H4 (cell line): ENCODE measurements at regions not wholly inside any gene's neighbourhood (a gene's known extent, or its start where the extent isn't known, plus 50 kb on each side); places are given as distances from the start of the nearest gene placed in this dataset.

Experiments used
- DNase-seq: peaks from one replicate; pipeline ENCODE4 v3.0.0-alpha.2; 2015; ENCODE audit warnings: low spot score

DNA sequence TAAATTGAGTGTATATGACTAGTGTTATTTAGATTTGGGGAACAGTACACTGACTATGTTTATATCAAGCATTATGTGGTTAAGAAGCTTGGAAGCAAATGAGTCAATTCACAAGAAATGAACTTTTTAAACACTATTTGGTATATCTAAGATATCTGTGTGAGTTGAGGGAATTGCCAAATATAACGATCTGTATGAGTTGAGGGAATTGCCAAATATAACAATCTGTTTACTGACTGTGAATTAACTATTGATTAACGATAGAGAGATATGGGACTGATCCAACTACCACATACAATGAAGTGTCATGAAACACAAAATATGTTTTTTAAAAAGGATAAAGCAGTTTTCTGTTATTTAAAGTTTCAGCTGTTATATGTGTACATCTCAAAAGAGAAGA is 301.4 kb downstream of the TENT4A start:
- DNase-seq = no peak

DNA sequence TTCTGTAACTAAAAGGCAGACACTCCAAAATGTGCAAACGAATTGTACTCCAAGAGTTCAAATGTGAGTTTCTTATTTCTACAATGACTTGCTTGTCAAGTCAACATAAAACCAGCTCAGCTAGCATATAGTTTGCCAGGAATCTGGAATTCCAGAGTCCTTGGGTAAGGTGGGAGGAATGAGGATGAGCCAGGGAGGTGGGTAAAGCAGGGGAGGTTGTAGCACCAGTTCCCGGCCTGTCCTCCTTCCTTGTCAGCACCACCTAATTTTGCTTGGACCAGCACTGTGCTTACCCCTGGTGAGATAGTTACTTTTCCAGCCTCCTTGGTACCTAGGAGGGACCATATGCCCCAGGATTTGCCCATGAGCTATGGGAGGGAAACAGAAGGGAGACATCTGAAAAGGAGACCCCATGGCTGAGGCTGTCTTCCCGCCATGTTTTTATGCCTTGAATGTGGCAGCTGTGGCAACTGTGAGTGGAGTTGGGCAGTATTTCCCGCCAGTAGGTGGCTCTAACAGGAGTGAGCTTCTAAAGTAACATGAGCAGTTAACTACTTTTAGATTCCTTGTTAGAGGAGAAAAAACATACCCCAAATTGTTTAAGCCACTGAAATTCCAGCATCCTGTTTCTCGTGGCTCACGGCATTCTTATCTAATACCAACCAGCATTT is 302.5 kb downstream of the TENT4A start:
- DNase-seq = no peak

DNA sequence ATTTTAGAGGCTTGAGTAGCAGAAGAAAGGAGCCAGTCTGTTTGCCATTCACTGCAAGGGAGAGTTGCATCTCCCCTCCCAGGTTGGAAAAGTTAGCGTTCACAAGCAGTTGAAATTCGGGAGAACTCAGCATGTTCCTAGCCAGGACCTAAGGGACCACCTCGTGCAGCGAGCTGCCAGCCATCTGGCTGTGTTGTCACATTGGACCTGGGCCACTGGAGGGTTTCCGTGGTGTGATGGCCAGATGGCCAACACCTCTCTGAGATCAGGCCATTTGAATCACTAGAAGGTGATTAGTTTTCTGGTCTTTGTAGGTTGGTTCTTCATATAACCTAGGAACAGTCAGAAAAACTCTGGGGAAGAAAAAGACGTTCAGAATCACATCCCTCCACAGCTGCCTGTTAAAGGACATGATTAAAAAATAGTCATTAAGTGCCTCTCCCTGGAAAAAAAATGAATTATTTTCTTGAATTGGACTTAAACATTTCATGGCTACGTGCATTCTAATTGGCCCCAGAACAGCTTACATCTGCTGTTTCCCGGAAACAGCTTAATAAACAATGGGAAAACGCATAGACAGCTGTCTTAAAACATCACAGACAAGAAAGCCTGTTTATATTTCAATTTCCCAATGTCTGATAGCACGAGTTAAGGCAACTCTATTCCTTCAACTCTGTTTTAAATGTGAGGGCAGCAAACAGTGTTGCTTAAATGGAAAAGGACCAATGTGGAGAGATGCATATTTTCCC is 303.9 kb downstream of the TENT4A start:
- DNase-seq = no peak

DNA sequence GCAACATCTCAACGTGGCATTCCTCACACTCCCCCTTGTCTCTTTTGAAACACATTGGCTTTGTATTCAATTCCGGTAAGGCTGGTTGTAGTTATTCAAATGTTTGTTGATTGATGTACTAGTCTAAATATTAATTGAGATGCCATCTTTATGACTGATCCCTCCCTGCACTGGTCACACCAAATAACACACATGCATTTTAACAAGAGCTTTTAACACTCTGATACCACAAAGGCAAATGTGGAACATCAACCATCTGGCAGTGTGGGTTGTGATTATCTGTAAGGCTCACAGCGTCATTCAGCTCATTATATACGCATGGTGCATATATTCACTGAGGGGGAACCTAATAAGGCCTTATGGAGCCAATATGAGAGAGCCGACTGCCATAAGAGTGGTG is 305.0 kb downstream of the TENT4A start:
- no peak for DNase-seq

DNA sequence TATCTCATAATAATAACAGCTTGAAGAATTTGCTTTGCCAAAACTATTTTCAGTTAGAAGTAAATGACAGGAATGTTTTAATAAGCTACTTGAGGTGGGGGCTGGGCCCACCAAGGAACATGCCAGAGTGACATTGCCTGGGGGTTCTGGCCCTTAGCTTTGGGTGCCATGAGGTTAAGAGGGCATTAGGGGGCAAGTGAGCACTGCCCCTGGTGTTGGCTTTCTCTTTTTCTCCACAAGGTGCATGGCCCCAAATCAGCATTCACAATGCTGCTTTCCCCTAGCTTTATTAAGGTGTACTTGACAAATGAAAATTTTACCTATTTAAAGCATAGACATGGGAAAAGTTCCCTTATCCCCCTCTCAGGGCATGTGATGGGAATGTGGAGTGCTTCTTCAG is 305.4 kb downstream of the TENT4A start:
- DNase-seq = no peak

DNA sequence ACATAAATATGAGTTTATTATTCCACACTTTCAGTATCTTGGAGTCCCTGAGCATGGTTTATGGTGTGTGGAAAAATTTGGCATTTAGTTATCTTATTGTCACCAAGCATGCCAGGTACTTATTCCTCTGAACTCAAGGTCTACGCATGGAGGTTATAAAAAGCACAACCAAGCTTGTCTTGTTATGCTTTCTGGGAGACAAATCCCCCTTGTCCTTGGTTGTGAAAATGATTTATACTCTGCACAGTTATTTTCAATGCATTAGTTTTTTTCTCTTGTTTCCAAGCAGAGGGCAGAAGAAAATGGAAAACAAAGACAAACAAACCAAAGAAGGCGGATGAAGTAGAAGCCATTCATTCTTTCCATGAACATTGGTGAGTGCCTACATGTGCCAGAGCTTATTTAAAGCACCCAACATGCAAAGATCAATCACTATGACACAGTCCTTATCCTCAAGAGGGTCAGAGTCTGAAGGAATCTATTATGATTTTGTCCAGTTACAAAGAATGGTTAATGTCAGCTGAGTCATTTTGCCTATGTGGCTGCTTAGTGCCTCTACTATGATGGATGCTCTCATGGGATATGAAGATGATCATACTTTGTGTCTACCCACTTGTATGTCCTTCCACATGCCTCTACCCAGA is 323.1 kb downstream of the TENT4A start:
- DNase-seq = no peak

DNA sequence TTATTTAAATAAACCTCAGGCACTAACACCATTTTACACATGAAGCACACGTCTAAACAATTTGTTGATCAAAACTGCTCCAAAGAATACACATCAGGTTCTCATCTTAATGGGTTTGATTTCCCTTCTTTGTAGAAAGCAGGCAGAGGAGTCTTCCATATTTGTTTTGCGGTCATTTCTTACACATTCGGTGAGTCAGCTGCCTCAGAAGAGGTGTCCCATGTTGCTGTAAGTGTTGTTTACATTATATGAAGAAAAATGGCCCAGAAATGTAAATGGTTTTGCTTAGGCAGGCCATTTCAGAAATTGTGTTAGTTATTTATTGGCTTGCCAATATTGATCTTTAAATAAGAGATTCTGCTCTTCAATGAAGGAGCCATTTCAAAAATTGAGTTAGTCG is 325.8 kb downstream of the TENT4A start:
- no peak for DNase-seq

DNA sequence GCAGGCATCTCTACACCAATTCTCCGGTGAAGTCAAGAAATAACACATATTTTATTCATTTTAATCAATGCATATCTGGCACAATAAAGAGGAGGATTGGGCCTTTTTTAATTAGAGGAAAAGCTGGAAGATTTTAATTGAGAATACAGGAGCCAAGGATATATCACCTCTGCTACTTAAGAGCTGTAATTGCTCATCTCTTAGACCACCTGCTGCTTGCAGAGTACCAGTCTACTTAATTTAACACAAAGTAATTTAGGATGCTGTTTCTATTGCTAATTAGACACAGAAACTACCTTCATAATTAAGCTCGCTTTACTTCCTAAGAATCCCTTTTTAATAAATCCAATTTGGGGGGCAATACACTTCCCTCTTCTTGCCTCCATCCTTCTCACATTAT is 326.9 kb downstream of the TENT4A start:
- DNase-seq = no peak

DNA sequence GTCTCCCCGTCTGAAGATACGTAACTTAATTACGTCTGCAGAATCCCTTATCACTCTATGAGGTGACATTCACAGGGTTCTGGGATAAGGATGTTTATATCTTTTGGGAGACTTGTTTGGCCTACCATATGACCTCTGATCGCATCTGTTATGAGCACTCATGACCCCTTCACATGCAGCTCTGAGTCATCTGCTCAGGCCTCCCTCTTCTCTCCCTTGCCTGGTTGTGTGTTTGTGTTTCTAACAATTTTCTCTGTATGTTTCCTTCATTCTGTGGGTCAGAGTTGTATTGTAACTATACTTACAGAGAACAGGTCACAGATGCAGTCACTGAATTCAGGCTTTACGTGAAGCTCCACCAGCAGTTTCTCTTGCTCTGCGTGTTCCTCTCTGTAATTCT is 330.6 kb downstream of the TENT4A start:
- DNase-seq = no peak

DNA sequence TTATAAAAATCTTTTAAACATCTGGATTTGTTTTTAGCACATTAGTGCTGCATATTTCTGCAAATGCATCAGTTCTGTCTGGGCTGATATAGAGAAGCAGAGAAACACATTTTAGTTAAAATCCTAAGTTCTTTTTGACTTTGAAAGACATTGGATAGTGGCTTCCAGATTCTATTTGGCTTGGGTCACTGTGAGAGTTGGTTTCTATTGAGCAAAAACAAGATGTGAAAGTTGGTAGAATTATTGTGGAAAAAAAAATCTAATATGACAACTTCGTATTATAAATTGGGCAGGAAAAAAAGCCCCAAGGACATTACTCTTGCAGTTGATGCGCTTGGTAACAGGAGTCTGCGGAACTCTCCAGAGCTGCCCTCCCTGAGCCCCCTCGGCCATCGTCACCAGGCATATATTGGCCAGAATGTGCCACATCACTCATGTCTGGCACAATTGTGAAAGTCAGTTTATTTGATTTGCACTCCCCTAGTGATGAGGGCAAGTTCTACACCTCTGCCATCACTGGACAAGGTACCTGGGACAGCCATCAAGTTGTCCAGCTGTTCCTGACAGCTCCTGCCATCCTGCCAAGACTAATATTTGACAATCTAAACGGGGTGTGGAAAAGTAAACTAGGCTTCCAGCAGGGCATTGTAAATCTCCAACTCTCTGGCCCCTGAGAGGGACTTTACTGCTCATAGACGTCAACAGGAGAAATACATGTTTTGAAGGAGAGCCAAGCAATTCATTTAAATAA is 334.5 kb downstream of the TENT4A start:
- no peak for DNase-seq

DNA sequence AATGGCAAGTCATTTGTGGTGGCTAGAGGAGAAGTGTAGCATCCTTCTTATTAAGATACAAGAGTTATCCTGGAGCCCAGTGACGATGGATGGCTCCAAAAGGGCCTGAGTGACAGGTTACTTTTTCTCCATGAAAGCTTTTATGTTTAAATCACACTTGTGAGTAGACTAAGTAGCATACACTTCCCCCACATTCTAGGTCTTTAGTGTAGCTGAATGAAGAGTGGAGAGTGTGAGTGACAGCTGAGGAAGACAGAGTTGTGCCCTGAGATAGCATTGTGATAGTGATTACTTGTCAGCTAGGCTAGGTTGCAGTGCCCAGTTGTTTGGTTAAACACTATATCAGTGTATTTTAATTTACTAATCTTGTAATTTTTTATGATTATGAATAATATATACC is 337.8 kb downstream of the TENT4A start:
- no peak for DNase-seq

DNA sequence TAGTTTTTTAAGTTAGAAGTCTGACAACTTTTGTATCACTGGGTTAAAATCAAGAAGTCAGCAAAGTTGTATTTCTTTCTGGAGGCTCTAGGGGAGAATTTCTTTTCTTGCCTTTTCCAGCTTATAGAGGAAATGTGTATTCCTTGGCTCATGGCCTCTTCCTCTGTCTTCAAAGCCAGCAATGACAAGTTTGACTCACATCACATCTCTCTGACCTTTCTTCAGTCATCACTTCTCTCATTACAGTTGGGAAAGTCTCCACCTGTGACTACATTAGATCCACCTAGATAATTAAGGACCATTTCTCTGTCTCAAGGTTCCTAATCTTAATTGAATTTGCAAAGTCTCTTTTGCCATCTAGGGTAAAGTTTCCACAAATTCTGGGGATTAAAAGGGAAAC is 339.9 kb downstream of the TENT4A start:
- DNase-seq = no peak

DNA sequence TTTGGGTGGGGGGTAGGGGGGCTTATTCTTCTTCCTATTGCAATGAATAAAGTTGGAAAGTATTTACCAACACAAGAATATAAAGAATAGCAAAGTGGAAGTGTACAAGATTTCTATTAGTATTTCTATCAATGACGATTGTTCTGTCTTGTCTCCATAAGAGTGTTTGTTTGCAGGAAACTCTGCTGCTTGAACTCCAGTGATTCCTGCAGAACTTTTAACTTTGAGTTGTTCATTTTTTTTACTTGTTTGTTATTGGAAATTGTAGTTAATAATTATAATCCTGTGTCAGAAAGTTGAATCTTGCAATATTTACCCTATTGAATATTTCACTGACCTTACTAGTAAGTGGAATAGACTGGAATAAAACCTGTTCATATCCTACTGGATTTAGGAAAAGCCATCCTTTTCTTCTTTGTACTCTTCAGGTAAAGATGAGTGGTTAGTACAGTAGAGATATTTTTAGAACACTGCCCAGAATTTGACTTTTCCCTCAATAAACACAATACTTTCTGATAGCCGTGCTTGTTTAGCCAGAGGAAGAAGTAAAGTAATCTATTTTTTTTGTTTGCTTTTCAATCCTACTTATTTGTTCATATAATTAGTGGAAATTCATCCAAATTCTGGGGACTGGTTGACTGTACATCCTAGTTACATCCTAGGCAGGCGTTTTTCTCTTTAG is 340.4 kb downstream of the TENT4A start:
- DNase-seq = no peak

DNA sequence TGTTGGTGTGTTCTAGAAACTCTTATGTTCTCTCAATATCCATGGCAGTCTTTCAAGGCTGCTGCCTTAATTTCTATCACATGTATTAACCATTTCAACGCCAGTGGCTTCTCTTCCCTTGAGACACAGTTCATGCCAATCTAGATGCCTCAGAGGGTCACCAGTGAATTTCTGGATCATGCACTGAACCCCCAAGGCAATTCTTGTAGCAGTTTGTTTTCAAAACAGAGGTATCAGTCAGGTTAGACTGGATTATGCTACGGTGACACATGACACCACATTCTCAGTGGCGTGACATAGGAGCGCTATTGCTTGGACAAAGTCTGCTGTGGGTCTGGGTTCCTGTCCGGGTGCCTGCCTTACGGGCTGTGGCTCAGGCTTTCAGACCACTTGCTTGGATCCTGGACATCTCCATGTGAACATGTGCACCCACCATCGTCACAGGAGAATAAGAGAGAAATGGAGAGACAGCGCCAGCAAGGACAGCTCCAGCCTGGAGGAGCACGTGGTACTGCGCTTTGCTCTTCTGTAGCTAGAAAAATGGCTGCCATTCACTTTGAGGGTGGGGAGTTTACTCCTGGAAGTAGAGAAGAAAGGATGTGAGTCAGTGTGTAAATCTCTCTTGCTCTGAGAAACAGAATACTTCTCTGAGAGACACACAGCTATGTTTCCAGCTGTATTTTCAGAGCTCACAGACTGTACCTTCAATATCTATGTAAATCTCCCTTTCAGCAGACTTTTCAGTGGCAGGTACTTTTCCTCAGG is 329.3 kb upstream of the ADCY2 start:
- DNase-seq = no peak

DNA sequence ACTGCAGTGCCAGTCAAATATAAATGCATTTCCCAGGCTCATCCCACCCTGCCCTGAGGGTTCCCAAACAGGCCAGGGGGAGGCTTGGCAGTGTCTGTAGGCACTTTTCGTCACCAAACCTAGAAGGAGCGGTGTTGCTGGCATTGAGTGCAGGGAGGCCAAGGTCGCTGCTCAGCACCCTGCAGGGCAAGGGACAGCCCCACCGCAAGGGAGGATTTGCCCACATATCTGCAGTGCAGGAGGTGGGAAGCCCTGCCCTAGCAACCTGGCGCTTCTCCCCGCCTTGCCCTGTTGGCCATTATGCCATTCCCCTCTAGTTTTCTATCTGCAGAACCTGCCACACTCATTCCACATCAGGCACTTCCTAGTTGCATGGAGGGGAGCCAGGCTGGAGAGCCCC is 327.8 kb upstream of the ADCY2 start:
- no peak for DNase-seq

DNA sequence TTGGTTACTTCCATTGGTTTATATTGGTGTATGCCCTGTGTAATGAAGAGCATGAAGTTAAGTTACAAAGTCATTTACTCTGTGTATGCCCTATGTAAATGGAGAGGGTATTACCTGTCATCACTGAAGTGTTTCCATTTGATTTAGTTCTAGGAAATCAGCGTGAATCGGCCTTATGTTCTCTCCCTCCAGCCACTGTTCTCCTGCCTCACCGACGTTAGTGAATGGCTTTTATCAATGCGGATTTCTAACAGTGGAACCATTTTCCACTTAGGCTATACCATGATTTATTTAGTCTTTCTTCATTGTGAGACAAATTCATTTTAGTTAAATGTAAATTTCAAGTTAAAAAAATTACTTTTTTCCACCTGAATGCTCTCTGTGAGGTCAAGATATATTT is 327.0 kb upstream of the ADCY2 start:
- DNase-seq = no peak

DNA sequence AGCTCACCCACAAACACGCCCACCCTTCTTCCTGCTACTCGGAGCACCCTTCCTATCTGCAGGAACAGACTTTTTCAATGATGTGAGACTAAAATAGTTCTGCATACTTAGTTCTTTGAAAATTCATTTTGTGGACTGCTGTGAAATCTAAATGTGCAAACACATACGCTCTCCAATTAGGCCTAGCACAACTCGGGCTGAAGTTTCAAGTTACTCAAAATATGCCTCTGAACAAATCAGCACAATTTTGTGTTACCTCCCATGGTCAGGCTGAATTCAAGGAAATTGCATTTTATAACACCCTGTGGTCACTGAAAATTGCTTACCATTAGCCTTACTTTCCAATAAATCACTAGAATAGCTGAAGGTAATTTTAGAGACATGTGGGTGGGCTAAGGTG is 323.8 kb upstream of the ADCY2 start:
- no peak for DNase-seq

DNA sequence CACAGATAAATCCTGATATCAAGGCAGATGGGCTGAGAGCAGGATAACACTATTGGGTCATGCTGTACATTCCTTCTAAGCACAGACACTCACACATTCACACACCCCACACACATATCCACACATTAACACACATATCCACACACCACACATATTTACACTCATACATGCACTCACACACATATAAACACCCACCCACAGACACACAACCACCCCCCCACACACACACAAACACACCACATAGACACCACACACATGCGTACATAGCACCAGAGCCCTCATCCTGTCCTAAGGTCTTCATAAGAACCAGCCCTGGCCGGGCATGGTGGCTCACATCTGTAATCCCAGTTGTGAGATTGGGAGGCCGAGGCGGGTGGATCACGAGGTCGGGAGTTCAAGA is 322.3 kb upstream of the ADCY2 start:
- no peak for DNase-seq

DNA sequence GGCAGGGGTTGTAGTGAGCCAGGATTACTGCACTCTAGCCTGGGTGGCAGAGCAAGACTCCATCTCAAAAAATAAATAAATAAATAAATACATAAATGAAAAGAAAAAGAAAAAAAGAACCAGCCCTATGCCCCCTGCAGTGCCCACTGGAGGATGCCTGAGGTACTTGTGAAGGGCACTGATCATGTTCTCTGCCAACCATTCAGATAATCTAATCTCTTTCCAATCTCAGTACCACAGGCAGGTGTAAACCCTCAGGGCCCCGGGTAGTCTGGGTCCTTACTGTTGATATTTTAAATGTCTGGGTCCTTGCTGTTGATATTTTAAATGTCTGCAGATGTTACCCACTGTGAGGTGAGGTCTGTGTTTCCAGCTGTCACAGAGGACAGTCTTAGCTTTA is 321.8 kb upstream of the ADCY2 start:
- no peak for DNase-seq

DNA sequence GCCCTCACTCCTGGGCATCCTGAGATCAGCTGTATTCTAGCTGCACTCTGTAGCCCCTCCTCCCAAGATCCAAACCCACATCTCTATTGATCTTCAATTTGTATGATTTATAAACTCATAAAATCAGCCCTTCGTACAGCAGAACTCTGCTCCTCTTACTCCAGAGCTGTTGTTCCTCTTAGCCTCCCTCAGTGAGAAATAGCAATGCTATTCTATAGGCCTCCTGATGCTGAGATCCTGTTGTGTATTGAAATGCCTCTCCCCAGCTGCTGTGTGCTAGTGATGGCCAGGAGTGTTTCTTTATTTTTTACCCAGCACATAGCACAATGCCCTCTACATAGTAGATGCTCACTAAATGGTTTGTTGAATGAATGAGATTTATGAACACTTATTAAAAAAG is 320.5 kb upstream of the ADCY2 start:
- DNase-seq = no peak

DNA sequence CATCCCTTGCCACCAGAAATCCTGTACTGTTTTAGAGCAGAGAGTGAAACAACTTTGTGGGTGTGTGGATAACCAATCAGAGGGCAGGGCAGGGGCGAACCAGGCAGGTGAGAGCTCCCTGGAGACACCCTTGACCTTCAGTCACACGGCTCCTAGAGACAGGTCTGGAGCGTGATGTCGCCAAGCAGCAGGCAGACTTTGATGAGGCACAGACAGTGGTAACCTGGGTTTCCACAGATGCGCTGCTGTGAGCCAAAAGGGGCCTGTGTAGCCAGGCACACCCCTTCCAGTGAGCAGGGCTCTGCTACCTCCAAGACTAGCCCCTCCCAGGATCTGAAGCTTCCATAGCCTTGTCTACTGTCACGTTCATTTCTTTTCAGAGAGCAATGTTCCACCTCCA is 317.8 kb upstream of the ADCY2 start:
- no peak for DNase-seq
